ENCODE measurements at regions not wholly inside any gene's neighbourhood (a gene's known extent, or its start where the extent isn't known, plus 50 kb on each side); places are given as distances from the start of the nearest gene placed in this dataset.

- ATAC-seq: no peak
- Histone ChIP-seq H3K4me3 (ENCODE audit: low read length) (no peak overlapping the region), H3K9me3 (ENCODE audit: control insufficient read depth, low read length) (no peaks in the 10 kb centered on the region), H3K27ac (ENCODE audit: low read length) (no peak overlapping the region), H3K27me3 (ENCODE audit: control insufficient read depth, insufficient read depth) (no peaks in the 10 kb centered on the region), H3K4me1 (ENCODE audit: control insufficient read depth, insufficient read depth, low read length) (no peaks in the 10 kb centered on the region)
- intact Hi-C loops (cut with DNase I): no loop called here
- 81% methylated on average over 3 of the region's 3 CpGs for WGBS
- no peak for DNase-seq
These were observed 281.8 kb upstream of the KLHL1 start for GRCh38 chr13:70390064-70390463.

DNA sequence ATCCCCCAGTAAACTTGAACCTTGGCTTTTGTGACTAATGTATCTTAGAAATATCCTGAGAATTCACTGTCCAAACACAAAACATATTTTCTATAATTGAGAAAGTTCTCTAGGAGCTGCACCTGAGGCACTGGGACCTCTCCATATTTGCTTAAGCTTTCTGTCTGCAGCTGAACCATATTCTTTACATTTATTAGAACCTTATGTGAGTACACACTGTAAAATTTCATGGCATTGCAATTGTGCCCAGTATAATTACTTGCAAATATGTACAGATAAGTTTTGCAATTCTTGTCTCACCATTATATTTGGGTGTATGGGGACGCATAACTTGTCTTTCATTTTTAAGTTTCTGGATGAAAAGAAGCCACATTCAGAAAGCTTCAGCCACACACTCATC, 280.7 kb upstream of the KLHL1 start:
- intact Hi-C loops (cut with DNase I): no loop called here
- H3K9me3 ChIP-seq (ENCODE audit: control insufficient read depth, low read length): no peaks in the 10 kb centered on the region
- ATAC-seq (no peak), DNase-seq (no peak)
- no peak overlapping the region for H3K4me3 ChIP-seq (ENCODE audit: low read length)
- no peaks in the 10 kb centered on the region for H3K27me3 ChIP-seq (ENCODE audit: control insufficient read depth, insufficient read depth)
- WGBS: 45% methylated on average over 1 of the region's 1 CpG
- H3K27ac ChIP-seq (ENCODE audit: low read length): no peak overlapping the region
- no peaks in the 10 kb centered on the region for H3K4me1 ChIP-seq (ENCODE audit: control insufficient read depth, insufficient read depth, low read length)

GRCh38 chr13:70386919-70387318, 278.7 kb upstream of the KLHL1 start:
- Histone ChIP-seq H3K27ac (ENCODE audit: low read length) (no peak overlapping the region), H3K4me3 (ENCODE audit: low read length) (no peak overlapping the region), H3K27me3 (ENCODE audit: control insufficient read depth, insufficient read depth) (no peaks in the 10 kb centered on the region), H3K9me3 (ENCODE audit: control insufficient read depth, low read length) (no peaks in the 10 kb centered on the region), H3K4me1 (ENCODE audit: control insufficient read depth, insufficient read depth, low read length) (no peaks in the 10 kb centered on the region)
- intact Hi-C loops (cut with DNase I): no loop called here
- 83% methylated on average over 6 of the region's 6 CpGs for WGBS
- DNase-seq: peak in 1 of 3 donors; percentile 16
- ATAC-seq: peak in 1 of 2 donors; percentile 19

- no peaks in the 10 kb centered on the region for H3K9me3 ChIP-seq (ENCODE audit: control insufficient read depth, low read length)
- DNase-seq (peak in 1 of 3 donors; percentile 41), ATAC-seq (no peak)
- H3K4me3 ChIP-seq (ENCODE audit: low read length): no peak overlapping the region
- H3K4me1 ChIP-seq (ENCODE audit: control insufficient read depth, insufficient read depth, low read length): no peaks in the 10 kb centered on the region
- intact Hi-C loops (cut with DNase I): no loop called here
- no peak overlapping the region for H3K27ac ChIP-seq (ENCODE audit: low read length)
- 81% methylated on average over 4 of the region's 4 CpGs for WGBS
- no peaks in the 10 kb centered on the region for H3K27me3 ChIP-seq (ENCODE audit: control insufficient read depth, insufficient read depth)
These were observed 277.6 kb upstream of the KLHL1 start for GRCh38 chr13:70385852-70386251.

DNA sequence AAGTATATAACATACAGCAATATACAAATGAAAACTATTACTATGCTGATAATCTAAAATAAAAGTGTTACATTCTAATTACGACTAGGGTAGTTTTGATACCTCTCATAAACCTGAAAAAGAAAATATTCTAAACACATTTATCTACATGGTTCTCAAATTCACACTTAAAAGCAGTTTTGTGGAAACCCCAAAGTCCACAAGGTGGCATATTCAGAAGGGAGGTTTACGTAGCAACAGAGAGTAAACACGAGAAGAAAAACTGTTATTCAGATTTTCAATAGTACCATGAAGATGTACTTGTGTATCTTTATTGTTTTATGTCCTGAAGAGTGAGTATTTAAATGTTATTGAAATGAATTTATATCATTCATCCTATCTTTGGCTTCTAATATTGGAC, 275.9 kb upstream of the KLHL1 start:
- intact Hi-C loops (cut with DNase I): no loop called here
- H3K27ac ChIP-seq (ENCODE audit: low read length): no peak overlapping the region
- H3K9me3 ChIP-seq (ENCODE audit: control insufficient read depth, low read length): no peaks in the 10 kb centered on the region
- DNase-seq (no peak), ATAC-seq (no peak)
- no peaks in the 10 kb centered on the region for H3K4me1 ChIP-seq (ENCODE audit: control insufficient read depth, insufficient read depth, low read length)
- no peaks in the 10 kb centered on the region for H3K27me3 ChIP-seq (ENCODE audit: control insufficient read depth, insufficient read depth)
- no peak overlapping the region for H3K4me3 ChIP-seq (ENCODE audit: low read length)
- 82% methylated on average over 3 of the region's 3 CpGs for WGBS

DNA sequence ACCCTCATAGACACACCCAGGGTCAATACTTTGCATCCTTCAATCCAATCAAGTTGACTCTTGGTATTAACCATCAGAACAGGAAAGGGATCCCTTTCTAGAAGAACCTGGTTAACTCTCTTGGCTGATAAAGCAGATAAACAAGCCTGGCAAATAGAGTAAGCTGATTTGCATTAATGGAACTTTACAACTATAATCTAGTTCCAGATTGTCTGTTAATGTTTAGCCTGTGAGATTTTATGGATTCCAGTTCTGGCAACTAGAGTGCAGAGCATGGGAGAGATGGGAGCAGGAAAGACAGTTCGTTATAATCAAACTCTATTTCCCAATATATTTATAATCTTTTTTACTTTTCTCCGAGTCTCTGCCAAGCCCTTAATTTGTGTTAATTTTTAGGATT, 272.6 kb upstream of the KLHL1 start:
- H3K4me3 ChIP-seq (ENCODE audit: low read length): no peak overlapping the region
- H3K9me3 ChIP-seq (ENCODE audit: control insufficient read depth, low read length): no peaks in the 10 kb centered on the region
- H3K27ac ChIP-seq (ENCODE audit: low read length): no peak overlapping the region
- no peaks in the 10 kb centered on the region for H3K4me1 ChIP-seq (ENCODE audit: control insufficient read depth, insufficient read depth, low read length)
- 84% methylated on average over 2 of the region's 2 CpGs for WGBS
- no peak for DNase-seq
- H3K27me3 ChIP-seq (ENCODE audit: control insufficient read depth, insufficient read depth): no peaks in the 10 kb centered on the region
- ATAC-seq: no peak
- intact Hi-C loops (cut with DNase I): no loop called here

- ATAC-seq (no peak), DNase-seq (no peak)
- Histone ChIP-seq H3K9me3 (ENCODE audit: control insufficient read depth, low read length) (no peaks in the 10 kb centered on the region), H3K4me1 (ENCODE audit: control insufficient read depth, insufficient read depth, low read length) (no peaks in the 10 kb centered on the region), H3K4me3 (ENCODE audit: low read length) (no peak overlapping the region), H3K27ac (ENCODE audit: low read length) (no peak overlapping the region), H3K27me3 (ENCODE audit: control insufficient read depth, insufficient read depth) (no peaks in the 10 kb centered on the region)
- 48% methylated on average over 2 of the region's 2 CpGs for WGBS
- intact Hi-C loops (cut with DNase I): no loop called here
These were observed 267.5 kb upstream of the KLHL1 start for GRCh38 chr13:70375718-70376117.

GRCh38 chr13:70370924-70371323, 262.7 kb upstream of the KLHL1 start:
- H3K4me3 ChIP-seq (ENCODE audit: low read length): no peak overlapping the region
- DNase-seq (no peak), ATAC-seq (no peak)
- no peaks in the 10 kb centered on the region for H3K9me3 ChIP-seq (ENCODE audit: control insufficient read depth, low read length)
- intact Hi-C loops (cut with DNase I): no loop called here
- 70% methylated on average over 6 of the region's 6 CpGs for WGBS
- no peaks in the 10 kb centered on the region for H3K4me1 ChIP-seq (ENCODE audit: control insufficient read depth, insufficient read depth, low read length)
- no peaks in the 10 kb centered on the region for H3K27me3 ChIP-seq (ENCODE audit: control insufficient read depth, insufficient read depth)
- H3K27ac ChIP-seq (ENCODE audit: low read length): no peak overlapping the region

- H3K4me3 ChIP-seq (ENCODE audit: low read length): no peak overlapping the region
- no peak for ATAC-seq
- no peak for DNase-seq
- H3K9me3 ChIP-seq (ENCODE audit: control insufficient read depth, low read length): no peaks in the 10 kb centered on the region
- no peaks in the 10 kb centered on the region for H3K4me1 ChIP-seq (ENCODE audit: control insufficient read depth, insufficient read depth, low read length)
- intact Hi-C loops (cut with DNase I): no loop called here
- H3K27me3 ChIP-seq (ENCODE audit: control insufficient read depth, insufficient read depth): no peaks in the 10 kb centered on the region
- WGBS: 77% methylated on average over 4 of the region's 4 CpGs
- H3K27ac ChIP-seq (ENCODE audit: low read length): no peak overlapping the region
These were observed 258.5 kb upstream of the KLHL1 start for GRCh38 chr13:70366720-70367119.

DNA sequence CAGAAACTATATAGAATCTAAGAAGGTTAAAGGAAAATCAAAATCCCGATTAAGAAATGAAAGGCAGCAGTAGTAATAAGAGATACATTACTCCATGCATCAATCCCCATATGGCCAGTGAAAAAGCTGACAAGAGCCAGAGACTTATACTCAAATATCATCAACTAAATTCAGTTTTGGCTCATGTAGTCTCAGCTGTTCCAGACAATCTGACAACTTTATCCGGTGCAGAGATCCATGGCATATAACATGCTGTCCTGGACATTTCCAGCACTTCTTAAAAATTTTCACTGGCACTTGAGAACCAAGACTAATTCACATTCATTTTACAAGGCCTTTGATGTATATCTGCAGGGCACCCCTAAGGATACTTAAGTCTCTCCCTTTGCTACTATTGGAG, 255.7 kb upstream of the KLHL1 start:
- Histone ChIP-seq H3K27ac (ENCODE audit: low read length) (no peak overlapping the region), H3K27me3 (ENCODE audit: control insufficient read depth, insufficient read depth) (no peaks in the 10 kb centered on the region), H3K4me1 (ENCODE audit: control insufficient read depth, insufficient read depth, low read length) (no peaks in the 10 kb centered on the region), H3K9me3 (ENCODE audit: control insufficient read depth, low read length) (no peaks in the 10 kb centered on the region), H3K4me3 (ENCODE audit: low read length) (no peak overlapping the region)
- no peak for DNase-seq
- 63% methylated on average over 2 of the region's 2 CpGs for WGBS
- intact Hi-C loops (cut with DNase I): no loop called here
- ATAC-seq: no peak

DNA sequence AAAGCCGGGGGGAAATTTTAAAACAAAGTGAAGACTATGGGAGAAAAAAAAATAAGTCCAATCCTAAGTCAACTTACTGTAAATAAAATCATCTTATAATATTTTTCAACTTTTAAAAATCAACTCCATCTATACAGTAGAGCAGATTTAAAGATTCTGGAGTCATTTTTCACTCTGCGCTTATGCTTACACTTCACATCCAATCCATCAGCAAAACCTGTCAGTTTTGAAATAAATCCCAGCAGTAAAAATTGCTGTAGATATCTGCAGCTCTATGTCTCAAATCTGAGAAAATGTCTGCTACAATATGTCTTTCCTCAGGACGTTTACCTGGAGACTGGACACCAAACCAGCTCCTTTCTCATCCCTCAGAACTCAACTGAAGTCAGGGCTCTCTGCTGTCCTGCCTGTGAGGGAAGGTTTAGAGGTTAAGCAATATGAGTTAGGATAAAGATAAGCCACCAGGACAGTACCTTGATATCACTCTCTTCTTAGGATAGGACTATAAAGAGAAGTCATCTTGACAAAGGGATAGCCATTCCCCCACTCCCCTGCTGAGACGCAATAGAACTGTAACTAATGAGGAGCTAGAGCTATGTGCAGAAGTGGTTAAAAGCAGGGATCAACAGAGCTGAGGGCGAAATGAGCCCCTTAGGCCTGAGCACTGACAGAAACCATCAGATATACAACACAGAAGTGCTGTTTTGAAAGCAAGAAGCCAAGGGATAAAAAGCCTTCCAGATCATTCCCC, 254.7 kb upstream of the KLHL1 start:
- 66% methylated on average over 5 of the region's 5 CpGs for WGBS
- Histone ChIP-seq H3K4me3 (ENCODE audit: low read length) (no peak overlapping the region), H3K4me1 (ENCODE audit: control insufficient read depth, insufficient read depth, low read length) (no peaks in the 10 kb centered on the region), H3K9me3 (ENCODE audit: control insufficient read depth, low read length) (no peaks in the 10 kb centered on the region), H3K27me3 (ENCODE audit: control insufficient read depth, insufficient read depth) (no peaks in the 10 kb centered on the region), H3K27ac (ENCODE audit: low read length) (no peak overlapping the region)
- ATAC-seq (no peak), DNase-seq (no peak)
- intact Hi-C loops (cut with DNase I): no loop called here

GRCh38 chr13:70357031-70357430, 248.8 kb upstream of the KLHL1 start:
- no peak overlapping the region for H3K4me3 ChIP-seq (ENCODE audit: low read length)
- no peak for DNase-seq
- H3K9me3 ChIP-seq (ENCODE audit: control insufficient read depth, low read length): no peaks in the 10 kb centered on the region
- no peak for ATAC-seq
- H3K4me1 ChIP-seq (ENCODE audit: control insufficient read depth, insufficient read depth, low read length): no peaks in the 10 kb centered on the region
- H3K27ac ChIP-seq (ENCODE audit: low read length): no peak overlapping the region
- WGBS: 74% methylated on average over 1 of the region's 1 CpG
- H3K27me3 ChIP-seq (ENCODE audit: control insufficient read depth, insufficient read depth): no peaks in the 10 kb centered on the region
- intact Hi-C loops (cut with DNase I): no loop called here

Data from right cardiac atrium (tissue), 5 donors.